Smooth muscle cell of the brain vasculature (primary cell): ENCODE measurements at regions not wholly inside any gene's neighbourhood (a gene's known extent, or its start where the extent isn't known, plus 50 kb on each side); places are given as distances from the start of the nearest gene placed in this dataset.
A peak's percentile ranks its signal among the peaks of the same experiment; 100 is the strongest.

Experiments
- DNase-seq: peaks from one replicate; pipeline ENCODE4 v3.0.0-alpha.2; 2012; ENCODE audit warnings: low read depth, low spot score

- DNase-seq, result no peak
Measured at GRCh38 chr19:31223740-31224534, 125.3 kb downstream of the TSHZ3 start.

- no peak for DNase-seq
Measured at GRCh38 chr19:31220540-31220939, 128.7 kb downstream of the TSHZ3 start.

- DNase-seq, result no peak
Measured at GRCh38 chr19:31214997-31215396, 134.2 kb downstream of the TSHZ3 start.

- DNase-seq, result peak; percentile 88
Measured at GRCh38 chr19:31214086-31214485, 135.2 kb downstream of the TSHZ3 start.

- DNase-seq, result no peak
Measured at GRCh38 chr19:31211088-31211487, 138.1 kb downstream of the TSHZ3 start.

- no peak for DNase-seq
Measured at GRCh38 chr19:31205887-31206518, 143.2 kb downstream of the TSHZ3 start.

GRCh38 chr19:31204115-31204514, 145.1 kb downstream of the TSHZ3 start:
- DNase-seq, result no peak

GRCh38 chr19:31185261-31185660, 164.0 kb downstream of the TSHZ3 start:
- no peak for DNase-seq

GRCh38 chr19:31181535-31181934, 167.7 kb downstream of the TSHZ3 start:
- DNase-seq, result no peak

- DNase-seq, result no peak
Measured at GRCh38 chr19:31180907-31181306, 168.3 kb downstream of the TSHZ3 start.

- no peak for DNase-seq
Measured at GRCh38 chr19:31179471-31179852, 169.8 kb downstream of the TSHZ3 start.

- DNase-seq, result no peak
Measured at GRCh38 chr19:31178833-31179470, 170.3 kb downstream of the TSHZ3 start.

- DNase-seq, result no peak
Measured at GRCh38 chr19:31177246-31177645, 172.0 kb downstream of the TSHZ3 start.

GRCh38 chr19:31175564-31176348, 173.5 kb downstream of the TSHZ3 start:
- no peak for DNase-seq

- no peak for DNase-seq
Measured at GRCh38 chr19:31174948-31175347, 174.3 kb downstream of the TSHZ3 start.

GRCh38 chr19:31173991-31174390, 175.2 kb downstream of the TSHZ3 start:
- no peak for DNase-seq

GRCh38 chr19:31171936-31172335, 177.3 kb downstream of the TSHZ3 start:
- no peak for DNase-seq

GRCh38 chr19:31170046-31170445, 179.2 kb downstream of the TSHZ3 start:
- DNase-seq, result no peak

- no peak for DNase-seq
Measured at GRCh38 chr19:31168106-31168625, 181.1 kb downstream of the TSHZ3 start.

- DNase-seq, result no peak
Measured at GRCh38 chr19:31167690-31168089, 181.5 kb downstream of the TSHZ3 start.

GRCh38 chr19:31166206-31166605, 183.0 kb downstream of the TSHZ3 start:
- DNase-seq, result no peak

GRCh38 chr19:31164791-31165251, 184.4 kb downstream of the TSHZ3 start:
- no peak for DNase-seq
